ENCODE measurements at regions not wholly inside any gene's neighbourhood (a gene's known extent, or its start where the extent isn't known, plus 50 kb on each side); places are given as distances from the start of the nearest gene placed in this dataset.

DNA sequence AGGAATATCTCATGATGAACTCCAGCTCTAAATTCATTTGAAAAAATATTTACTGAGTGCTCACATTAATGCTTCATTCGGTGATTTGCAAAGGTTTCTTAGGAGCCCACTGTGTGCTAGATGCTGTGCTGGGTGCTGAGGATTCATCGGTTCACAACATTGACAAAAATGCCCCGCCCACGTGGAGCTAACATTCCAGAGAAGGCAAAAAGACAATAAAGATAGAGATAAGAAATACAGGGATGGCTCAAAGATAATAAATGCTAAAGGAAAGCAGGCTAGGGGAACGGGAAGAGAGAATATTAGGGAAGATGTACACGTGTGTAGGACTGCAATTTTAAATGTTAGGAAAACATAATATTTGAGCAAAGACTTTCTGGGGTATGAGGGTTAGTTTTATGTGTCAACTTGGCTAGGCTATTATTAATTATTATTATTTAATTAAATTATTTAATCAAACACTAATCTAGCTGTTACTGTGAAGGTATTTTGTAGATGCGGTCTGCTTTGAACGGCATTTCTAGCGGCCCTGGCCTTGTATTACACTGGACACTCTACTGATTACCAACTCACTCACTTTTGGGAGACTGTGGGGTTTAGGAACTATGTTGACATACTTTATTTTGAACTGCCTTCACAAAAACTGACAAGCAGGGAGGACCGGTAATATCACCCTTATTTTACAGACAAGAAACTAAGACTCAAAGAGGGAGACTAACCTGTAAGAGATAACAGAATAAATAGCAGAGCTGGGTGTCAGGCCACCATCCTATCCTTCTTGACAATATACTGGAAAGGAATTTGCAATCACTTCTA is 61.9 kb upstream of the IRF2 start:
- no peak for ATAC-seq

GRCh38 chr4:184534511-184535391 is 60.4 kb upstream of the IRF2 start:
- Mint-ChIP-seq H3K27ac (no peak overlapping the region; the same call in 1 of the 2 replicates), H3K27me3 (ENCODE audit: low read depth) (no peaks in the 10 kb centered on the region), H3K4me3 (no peak overlapping the region), H3K9me3 (0 out of 2 replicates have a peak, but pooled peaks cover 5% of the 10 kb centered on the region), H3K4me1 (peaks cover 18% of the 10 kb centered on the region), H3K36me3 (no peaks in the 10 kb centered on the region)
- ATAC-seq, result no peak
- DNase-seq (ENCODE audit: low spot score), result no peak
- ChIA-PET POLR2A (no interaction called here), CTCF (no interaction called here)
- TF ChIP-seq ELF4 (CRISPR knock-in tag; IDR thresholded peaks at IDR 0.05; ENCODE audit: low read depth), result no peak
- TF ChIP-seq, protein P1, sequence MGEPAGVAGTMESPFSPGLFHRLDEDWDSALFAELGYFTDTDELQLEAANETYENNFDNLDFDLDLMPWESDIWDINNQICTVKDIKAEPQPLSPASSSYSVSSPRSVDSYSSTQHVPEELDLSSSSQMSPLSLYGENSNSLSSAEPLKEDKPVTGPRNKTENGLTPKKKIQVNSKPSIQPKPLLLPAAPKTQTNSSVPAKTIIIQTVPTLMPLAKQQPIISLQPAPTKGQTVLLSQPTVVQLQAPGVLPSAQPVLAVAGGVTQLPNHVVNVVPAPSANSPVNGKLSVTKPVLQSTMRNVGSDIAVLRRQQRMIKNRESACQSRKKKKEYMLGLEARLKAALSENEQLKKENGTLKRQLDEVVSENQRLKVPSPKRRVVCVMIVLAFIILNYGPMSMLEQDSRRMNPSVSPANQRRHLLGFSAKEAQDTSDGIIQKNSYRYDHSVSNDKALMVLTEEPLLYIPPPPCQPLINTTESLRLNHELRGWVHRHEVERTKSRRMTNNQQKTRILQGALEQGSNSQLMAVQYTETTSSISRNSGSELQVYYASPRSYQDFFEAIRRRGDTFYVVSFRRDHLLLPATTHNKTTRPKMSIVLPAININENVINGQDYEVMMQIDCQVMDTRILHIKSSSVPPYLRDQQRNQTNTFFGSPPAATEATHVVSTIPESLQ (CRISPR knock-in tag; IDR thresholded peaks at IDR 0.05), result no peak
- TF ChIP-seq, protein P2, sequence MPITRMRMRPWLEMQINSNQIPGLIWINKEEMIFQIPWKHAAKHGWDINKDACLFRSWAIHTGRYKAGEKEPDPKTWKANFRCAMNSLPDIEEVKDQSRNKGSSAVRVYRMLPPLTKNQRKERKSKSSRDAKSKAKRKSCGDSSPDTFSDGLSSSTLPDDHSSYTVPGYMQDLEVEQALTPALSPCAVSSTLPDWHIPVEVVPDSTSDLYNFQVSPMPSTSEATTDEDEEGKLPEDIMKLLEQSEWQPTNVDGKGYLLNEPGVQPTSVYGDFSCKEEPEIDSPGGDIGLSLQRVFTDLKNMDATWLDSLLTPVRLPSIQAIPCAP (CRISPR knock-in tag; IDR thresholded peaks at IDR 0.05), result no peak
- no peak for TF ChIP-seq MXD4 (CRISPR knock-in tag; IDR thresholded peaks at IDR 0.05; ENCODE audit: borderline replicate concordance)
- no peak for TF ChIP-seq OVOL2 (CRISPR knock-in tag; IDR thresholded peaks at IDR 0.05; ENCODE audit: borderline replicate concordance)
- no peak for TF ChIP-seq NFE2L1 (CRISPR knock-in tag; IDR thresholded peaks at IDR 0.05)
- TF ChIP-seq, protein P3, sequence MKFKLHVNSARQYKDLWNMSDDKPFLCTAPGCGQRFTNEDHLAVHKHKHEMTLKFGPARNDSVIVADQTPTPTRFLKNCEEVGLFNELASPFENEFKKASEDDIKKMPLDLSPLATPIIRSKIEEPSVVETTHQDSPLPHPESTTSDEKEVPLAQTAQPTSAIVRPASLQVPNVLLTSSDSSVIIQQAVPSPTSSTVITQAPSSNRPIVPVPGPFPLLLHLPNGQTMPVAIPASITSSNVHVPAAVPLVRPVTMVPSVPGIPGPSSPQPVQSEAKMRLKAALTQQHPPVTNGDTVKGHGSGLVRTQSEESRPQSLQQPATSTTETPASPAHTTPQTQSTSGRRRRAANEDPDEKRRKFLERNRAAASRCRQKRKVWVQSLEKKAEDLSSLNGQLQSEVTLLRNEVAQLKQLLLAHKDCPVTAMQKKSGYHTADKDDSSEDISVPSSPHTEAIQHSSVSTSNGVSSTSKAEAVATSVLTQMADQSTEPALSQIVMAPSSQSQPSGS (CRISPR knock-in tag; IDR thresholded peaks at IDR 0.05; ENCODE audit: borderline replicate concordance, low read depth), result no peak
- TF ChIP-seq ZNF232 (CRISPR knock-in tag; IDR thresholded peaks at IDR 0.05), result no peak
- no peak for TF ChIP-seq ATF1 (CRISPR knock-in tag; IDR thresholded peaks at IDR 0.05)
- no peak for TF ChIP-seq RELA (CRISPR knock-in tag; IDR thresholded peaks at IDR 0.05; ENCODE audit: borderline replicate concordance)
- TF ChIP-seq ZNF671 (CRISPR knock-in tag; IDR thresholded peaks at IDR 0.05), result no peak
- no peak for TF ChIP-seq ZBTB43 (CRISPR knock-in tag; IDR thresholded peaks at IDR 0.05)
- no peak for TF ChIP-seq STAT6 (CRISPR knock-in tag; conservative IDR thresholded peaks at IDR 0.05; ENCODE audit: low read depth)
- no peak for TF ChIP-seq ZBTB21 (CRISPR knock-in tag; IDR thresholded peaks at IDR 0.05; ENCODE audit: borderline replicate concordance)
- TF ChIP-seq PRDM15 (CRISPR knock-in tag; IDR thresholded peaks at IDR 0.05), result no peak
- TF ChIP-seq TP53 (CRISPR knock-in tag; IDR thresholded peaks at IDR 0.05), result no peak

More for the DNA sequence above, 61.9 kb upstream of the IRF2 start:
- no peaks in the 10 kb centered on the region for H3K27me3 Mint-ChIP-seq (ENCODE audit: low read depth)
- H3K9me3 Mint-ChIP-seq, result 0 out of 2 replicates have a peak, but pooled peaks cover 5% of the 10 kb centered on the region
- peak overlapping the region; percentile 93 for H3K4me3 Mint-ChIP-seq
- H3K27ac Mint-ChIP-seq, result peak overlapping the region; percentile 91; the same call in 1 of the 2 replicates
- TF ChIP-seq ZNF317 (CRISPR knock-in tag; IDR thresholded peaks at IDR 0.05; ENCODE audit: borderline replicate concordance, low read depth) (no peak), NFATC4 (CRISPR knock-in tag; IDR thresholded peaks at IDR 0.05) (no peak), ETV6 (CRISPR knock-in tag; IDR thresholded peaks at IDR 0.05) (no peak), PRRX2 (CRISPR knock-in tag; IDR thresholded peaks at IDR 0.05) (no peak)
- TF ChIP-seq, protein P4, sequence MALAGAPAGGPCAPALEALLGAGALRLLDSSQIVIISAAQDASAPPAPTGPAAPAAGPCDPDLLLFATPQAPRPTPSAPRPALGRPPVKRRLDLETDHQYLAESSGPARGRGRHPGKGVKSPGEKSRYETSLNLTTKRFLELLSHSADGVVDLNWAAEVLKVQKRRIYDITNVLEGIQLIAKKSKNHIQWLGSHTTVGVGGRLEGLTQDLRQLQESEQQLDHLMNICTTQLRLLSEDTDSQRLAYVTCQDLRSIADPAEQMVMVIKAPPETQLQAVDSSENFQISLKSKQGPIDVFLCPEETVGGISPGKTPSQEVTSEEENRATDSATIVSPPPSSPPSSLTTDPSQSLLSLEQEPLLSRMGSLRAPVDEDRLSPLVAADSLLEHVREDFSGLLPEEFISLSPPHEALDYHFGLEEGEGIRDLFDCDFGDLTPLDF (CRISPR knock-in tag; IDR thresholded peaks at IDR 0.05), result no peak
- ChIA-PET POLR2A (interaction anchor here (0.6 kb wide), 1 partner anchor 62 kb away, joined by 3 read pairs; the partner anchor contains the start of gene IRF2), CTCF (interaction anchor here (0.9 kb wide), 1 partner anchor 272 kb away, joined by 4 read pairs; no protein-coding TSS in a partner anchor)
- H3K36me3 Mint-ChIP-seq, result no peaks in the 10 kb centered on the region
- H3K4me1 Mint-ChIP-seq, result peaks cover 18% of the 10 kb centered on the region
- no peak for DNase-seq (ENCODE audit: low spot score)
